B cell (primary cell): ENCODE measurements at regions not wholly inside any gene's neighbourhood (a gene's known extent, or its start where the extent isn't known, plus 50 kb on each side); places are given as distances from the start of the nearest gene placed in this dataset.

Experiments
- ATAC-seq: fragments of 200-7000 bp; cut with Tn5 transposase; one replicate; pipeline ENCODE4 v1.10.0; 2021; ENCODE audit warnings: low read depth, mild to moderate bottlenecking, moderate number of reproducible peaks, moderate library complexity
- CTCF ChIA-PET: fragments of 350-600 bp; sonication (Branson Sonifier 250); formaldehyde crosslinking; loops from one replicate; lab custom pipeline; 2021; ENCODE audit warnings: antibody characterized with exemption, inconsistent platforms; lab: Charles Lee
- POLR2A ChIA-PET: fragments of 350-600 bp; sonication (Branson Sonifier 250); formaldehyde crosslinking; loops from one replicate; lab custom pipeline; 2021; ENCODE audit warnings: antibody characterized with exemption; lab: Charles Lee
- DNase-seq: peaks from one replicate; pipeline ENCODE4 v3.0.0; 2013
- H2AFZ ChIP-seq: 2 replicates; pipeline ENCODE4 v1.6.1; 2012; ENCODE audit warnings: mild to moderate bottlenecking, low read depth, low read length; ENCODE audit not compliant: insufficient read depth, poor library complexity, severe bottlenecking
- H3K27ac ChIP-seq, 2 donors: 1 replicate in 1 of 2; 2 replicates in 1 of 2; pipeline ENCODE4 v1.5.1; 2012 to 2013; ENCODE audit warnings: low read length in 2 of 2, mild to moderate bottlenecking in 2 of 2, moderate library complexity in 1 of 2
- H3K27me3 ChIP-seq, 4 experiments: fragments of 200-600 bp in 1 of 4; sonication (generic) in 1 of 4; replicated peaks in 1 of 4; 1 replicate in 2 of 4; 2 replicates in 2 of 4; pipeline versions ENCODE4 v1.6.1 to v1.7.0; 2013 to 2016; ENCODE audit warnings: low read length in 3 of 4, mild to moderate bottlenecking in 2 of 4, mixed read lengths in 1 of 4, moderate library complexity in 1 of 4; ENCODE audit not compliant: insufficient read depth in 4 of 4, control insufficient read depth in 3 of 4; ENCODE audit errors: control extremely low read depth in 1 of 4
- H3K36me3 ChIP-seq, 2 experiments: replicated peaks in 1 of 2; 1 replicate in 1 of 2; 2 replicates in 1 of 2; pipeline versions ENCODE4 v1.6.1 to v1.7.1; 2013; ENCODE audit warnings: low read length in 1 of 2; ENCODE audit not compliant: insufficient read depth in 2 of 2, control insufficient read depth in 1 of 2; ENCODE audit errors: control extremely low read depth in 1 of 2, extremely low read depth in 1 of 2
- H3K4me1 ChIP-seq, 2 donors: fragments of 200-600 bp in 1 of 2; sonication (generic) in 1 of 2; 1 replicate in 1 of 2; 2 replicates in 1 of 2; pipeline versions ENCODE4 v1.5.1 to v1.6.1; 2013 to 2017; ENCODE audit warnings: low read length in 2 of 2; ENCODE audit not compliant: control insufficient read depth in 2 of 2, insufficient read depth in 2 of 2
- H3K4me2 ChIP-seq: replicated peaks from 2 replicates; pipeline ENCODE3; 2012; ENCODE audit warnings: mild to moderate bottlenecking, low read depth, low read length; ENCODE audit not compliant: poor library complexity, severe bottlenecking
- H3K4me3 ChIP-seq, 5 experiments: fragments of 200-600 bp in 1 of 5; sonication (generic) in 1 of 5; 1 replicate in 3 of 5; 2 replicates in 2 of 5; pipeline versions ENCODE4 v1.5.1 to v1.7.0; 2011 to 2016; ENCODE audit warnings: low read length in 4 of 5, mild to moderate bottlenecking in 4 of 5, low read depth in 2 of 5, control low read depth in 1 of 5, moderate library complexity in 1 of 5; ENCODE audit not compliant: insufficient read depth in 1 of 5; ENCODE audit errors: control extremely low read depth in 1 of 5, extremely low read depth in 1 of 5
- H3K79me2 ChIP-seq: fragments of 200-600 bp; sonication (generic); one replicate; pipeline ENCODE4 v1.6.0; 2016; ENCODE audit warnings: low read length; ENCODE audit not compliant: control insufficient read depth, insufficient read depth
- H3K9ac ChIP-seq: fragments of 200-600 bp; sonication (generic); 2 replicates; pipeline ENCODE4 v1.6.1; 2017; ENCODE audit warnings: mild to moderate bottlenecking, low read length, moderate library complexity
- H3K9me3 ChIP-seq, 3 donors: one replicate each; pipeline versions ENCODE4 v1.6.1 to v1.7.1; 2013; ENCODE audit warnings: low read length in 2 of 3; ENCODE audit not compliant: control insufficient read depth in 2 of 3, insufficient read depth in 1 of 3; ENCODE audit errors: control extremely low read depth in 1 of 3
- H4K20me1 ChIP-seq: 2 replicates; pipeline ENCODE4 v1.6.0; 2012; ENCODE audit warnings: mild to moderate bottlenecking, low read length; ENCODE audit not compliant: insufficient read depth, control insufficient read depth, poor library complexity, severe bottlenecking
- H3K27ac Mint-ChIP-seq: one replicate; pipeline ENCODE4 v1.8.0; 2021; ENCODE audit warnings: mixed read lengths
- H3K27me3 Mint-ChIP-seq: one replicate; pipeline ENCODE4 v1.8.0; 2021; ENCODE audit warnings: mixed read lengths
- H3K4me1 Mint-ChIP-seq: one replicate; pipeline ENCODE4 v1.8.0; 2021; ENCODE audit warnings: mixed read lengths
- H3K4me3 Mint-ChIP-seq: one replicate; pipeline ENCODE4 v1.8.0; 2021; ENCODE audit warnings: mixed read lengths
- H3K9me3 Mint-ChIP-seq: one replicate; pipeline ENCODE4 v1.8.0; 2022; ENCODE audit warnings: mixed read lengths; ENCODE audit not compliant: insufficient read depth
- CTCF ChIP-seq: fragments of 200-600 bp; IDR thresholded peaks from one replicate; pipeline ENCODE4 v1.8.0; 2022; ENCODE audit warnings: antibody characterized with exemption, mild to moderate bottlenecking
- EZH2 ChIP-seq: IDR thresholded peaks from 2 replicates; pipeline ENCODE4 v1.6.1; 2012; ENCODE audit warnings: borderline replicate concordance, low read depth, mild to moderate bottlenecking, moderate library complexity, low read length; ENCODE audit not compliant: insufficient read depth, poor library complexity, severe bottlenecking
- WGBS: methylation state at CpG from one replicate; pipeline ENCODE4 v1.1.5; 2013; ENCODE audit warnings: missing lambda C conversion rate; ENCODE audit not compliant: insufficient coverage; 5-methylcytosine and 5-hydroxymethylcytosine counted together
- intact Hi-C: fragments of 100-400 bp; cut with micrococcal nuclease; formaldehyde crosslinking; loops from one replicate; pipeline ENCODE4 v1.10.0; 2022

- no peak overlapping the region for H3K4me3 Mint-ChIP-seq
- H3K79me2 ChIP-seq = no peaks in the 10 kb centered on the region
- H3K4me1 ChIP-seq = peaks cover 8% of the 10 kb centered on the region in 2 donors
- no peak overlapping the region for H3K9ac ChIP-seq
- 94% methylated on average over 2 of the region's 2 CpGs for WGBS
- ATAC-seq = no peak
- CTCF ChIA-PET = no interaction called here
- H3K27me3 ChIP-seq = no peaks in the 10 kb centered on the region
- no peak overlapping the region for H3K4me3 ChIP-seq
- POLR2A ChIA-PET = no interaction called here
- TF ChIP-seq CTCF = no peak
- no peak for TF ChIP-seq EZH2
- H3K27me3 Mint-ChIP-seq = peaks cover 7% of the 10 kb centered on the region
- H3K27ac ChIP-seq = no peak overlapping the region
- intact Hi-C loops = no loop called here
- H3K4me2 ChIP-seq = no peak overlapping the region
- H3K4me1 Mint-ChIP-seq = peaks cover 10% of the 10 kb centered on the region
- no peak overlapping the region for H2AFZ ChIP-seq
- no peaks in the 10 kb centered on the region for H3K36me3 ChIP-seq
- H3K27ac Mint-ChIP-seq = no peak overlapping the region
- no peak for DNase-seq
- no peaks in the 10 kb centered on the region for H3K9me3 Mint-ChIP-seq
- H3K9me3 ChIP-seq = peaks cover 0 to 8% (median 0%) of the 10 kb centered on the region in 3 donors
- H4K20me1 ChIP-seq = no peaks in the 10 kb centered on the region
Measured at GRCh38 chr11:69396948-69397307, 84.5 kb upstream of the LINC01488 start.

- H4K20me1 ChIP-seq = no peaks in the 10 kb centered on the region
- ATAC-seq (no peak), DNase-seq (no peak)
- H2AFZ ChIP-seq = no peak overlapping the region
- WGBS = 85% methylated on average over 2 of the region's 3 CpGs
- no peak overlapping the region for H3K9ac ChIP-seq
- peaks cover 13% of the 10 kb centered on the region for H3K4me1 Mint-ChIP-seq
- peaks cover 1 to 14% (median 2%) of the 10 kb centered on the region in 3 donors for H3K9me3 ChIP-seq
- no peaks in the 10 kb centered on the region for H3K36me3 ChIP-seq
- no peak overlapping the region for H3K27ac Mint-ChIP-seq
- H3K27me3 ChIP-seq = no peaks in the 10 kb centered on the region
- H3K4me1 ChIP-seq = peaks cover 9 to 10% of the 10 kb centered on the region in 2 donors
- intact Hi-C loops = no loop called here
- H3K79me2 ChIP-seq = no peaks in the 10 kb centered on the region
- ChIA-PET CTCF (no interaction called here), POLR2A (no interaction called here)
- no peak overlapping the region for H3K4me3 ChIP-seq
- H3K27me3 Mint-ChIP-seq = peaks cover 4% of the 10 kb centered on the region
- TF ChIP-seq CTCF = no peak
- no peak for TF ChIP-seq EZH2
- H3K27ac ChIP-seq = no peak overlapping the region
- no peak overlapping the region for H3K4me3 Mint-ChIP-seq
- H3K9me3 Mint-ChIP-seq = no peaks in the 10 kb centered on the region
- no peak overlapping the region for H3K4me2 ChIP-seq
Measured at GRCh38 chr11:69397732-69398131, 83.7 kb upstream of the LINC01488 start.
